ENCODE measurements at regions not wholly inside any gene's neighbourhood (a gene's known extent, or its start where the extent isn't known, plus 50 kb on each side); places are given as distances from the start of the nearest gene placed in this dataset.

GRCh38 chr3:8156138-8156537, 345.5 kb upstream of the LMCD1 start:
- no peaks in the 10 kb centered on the region for H4K20me1 ChIP-seq (replicated peaks; ENCODE audit: control insufficient read depth, extremely low read depth, insufficient read depth, low read length)
- H3K27me3 ChIP-seq (ENCODE audit: control insufficient read depth in 2 of 2, insufficient read depth in 2 of 2, low read length in 2 of 2), result no peaks in the 10 kb centered on the region
- dilution Hi-C loops (cut with MboI; ENCODE audit: extremely low pct_ligation_motif_present, low sequenced_read_pairs), result no loop called here

GRCh38 chr3:8156831-8157230, 344.8 kb upstream of the LMCD1 start:
- H3K36me3 ChIP-seq (ENCODE audit: control insufficient read depth in 2 of 2, extremely low read depth in 1 of 2, insufficient read depth in 2 of 2, low read length in 2 of 2), result no peaks in the 10 kb centered on the region
- POLR2A ChIA-PET, result no interaction called here
- dilution Hi-C loops (cut with MboI; ENCODE audit: extremely low pct_ligation_motif_present, low sequenced_read_pairs), result no loop called here
- CTCF ChIA-PET, result no interaction called here
- intact Hi-C loops (cut with micrococcal nuclease), result no loop called here
- no peak for FAIRE-seq
- H3K27ac ChIP-seq (ENCODE audit: insufficient read depth, low read depth, low read length), result no peak overlapping the region
- no peaks in the 10 kb centered on the region for H3K4me1 ChIP-seq (ENCODE audit: control insufficient read depth, extremely low read depth, insufficient read depth, low read length)
- H3K9ac ChIP-seq (replicated peaks; ENCODE audit: extremely low read depth, insufficient read depth, low read length), result no peak overlapping the region
- no peak overlapping the region for H3K4me2 ChIP-seq (ENCODE audit: insufficient read depth, low read length)
- TF ChIP-seq GATA2 (IDR thresholded peaks at IDR 0.05; ENCODE audit: insufficient read depth, insufficient read length, low read depth, low read length) (no peak), MYC (IDR thresholded peaks at IDR 0.05; ENCODE audit: low read depth, low read length) (no peak), MAX (IDR thresholded peaks at IDR 0.05; ENCODE audit: insufficient read depth, insufficient read length) (no peak), CTCF (IDR thresholded peaks at IDR 0.05; ENCODE audit: extremely low read depth in 1 of 2, insufficient read depth in 1 of 2, low read depth in 1 of 2, low read length in 2 of 2) (no peak), EZH2 (IDR thresholded peaks at IDR 0.05; ENCODE audit: borderline replicate concordance, low read depth, low read length, severe bottlenecking) (no peak), POLR2A (IDR thresholded peaks at IDR 0.05; ENCODE audit: low read depth, low read length) (no peak), FOS (IDR thresholded peaks at IDR 0.05; ENCODE audit: borderline replicate concordance, insufficient read depth, low read length) (no peak), POLR2AphosphoS5 (IDR thresholded peaks at IDR 0.05; ENCODE audit: insufficient read depth, low read depth, low read length) (no peak), JUN (IDR thresholded peaks at IDR 0.05; ENCODE audit: borderline replicate concordance, insufficient read depth, insufficient read length, low read depth) (no peak)
- H4K20me1 ChIP-seq (replicated peaks; ENCODE audit: control insufficient read depth, extremely low read depth, insufficient read depth, low read length), result no peaks in the 10 kb centered on the region
- H3K9me3 ChIP-seq (replicated peaks; ENCODE audit: control insufficient read depth, insufficient read depth, low read length), result no peaks in the 10 kb centered on the region
- H3K4me3 ChIP-seq (replicated peaks in 1 of 3; ENCODE audit: insufficient read depth in 1 of 3, low read depth in 1 of 3, low read length in 3 of 3), result no peak overlapping the region
- no peaks in the 10 kb centered on the region for H3K79me2 ChIP-seq (ENCODE audit: control insufficient read depth, insufficient read depth, low read length)
- no TSS peak for BruUV-seq (replicated peaks)
- no peak overlapping the region for H2AFZ ChIP-seq (ENCODE audit: low read depth, low read length)
- H3K9me1 ChIP-seq (replicated peaks; ENCODE audit: control insufficient read depth, extremely low read depth, insufficient read depth, low read length), result no peaks in the 10 kb centered on the region
- DNase-seq (ENCODE audit: low read depth, low spot score), result no peak
- H3K27me3 ChIP-seq (ENCODE audit: control insufficient read depth in 2 of 2, insufficient read depth in 2 of 2, low read length in 2 of 2), result no peaks in the 10 kb centered on the region

More at GRCh38 chr3:8156138-8156537, 345.5 kb upstream of the LMCD1 start:
- no peak overlapping the region for H3K4me3 ChIP-seq (replicated peaks in 1 of 3; ENCODE audit: insufficient read depth in 1 of 3, low read depth in 1 of 3, low read length in 3 of 3)
- ChIA-PET POLR2A (no interaction called here), CTCF (no interaction called here)
- FAIRE-seq, result no peak
- H2AFZ ChIP-seq (ENCODE audit: low read depth, low read length), result no peak overlapping the region
- no TSS peak for BruUV-seq (replicated peaks)
- TF ChIP-seq MAX (IDR thresholded peaks at IDR 0.05; ENCODE audit: insufficient read depth, insufficient read length) (no peak), EZH2 (IDR thresholded peaks at IDR 0.05; ENCODE audit: borderline replicate concordance, low read depth, low read length, severe bottlenecking) (no peak)
- H3K79me2 ChIP-seq (ENCODE audit: control insufficient read depth, insufficient read depth, low read length), result no peaks in the 10 kb centered on the region
- H3K9me1 ChIP-seq (replicated peaks; ENCODE audit: control insufficient read depth, extremely low read depth, insufficient read depth, low read length), result no peaks in the 10 kb centered on the region
- no peak overlapping the region for H3K9ac ChIP-seq (replicated peaks; ENCODE audit: extremely low read depth, insufficient read depth, low read length)
- DNase-seq (ENCODE audit: low read depth, low spot score), result no peak
- H3K4me2 ChIP-seq (ENCODE audit: insufficient read depth, low read length), result no peak overlapping the region
- intact Hi-C loops (cut with micrococcal nuclease), result no loop called here
- no peaks in the 10 kb centered on the region for H3K4me1 ChIP-seq (ENCODE audit: control insufficient read depth, extremely low read depth, insufficient read depth, low read length)
- H3K9me3 ChIP-seq (replicated peaks; ENCODE audit: control insufficient read depth, insufficient read depth, low read length), result no peaks in the 10 kb centered on the region
- H3K36me3 ChIP-seq (ENCODE audit: control insufficient read depth in 2 of 2, extremely low read depth in 1 of 2, insufficient read depth in 2 of 2, low read length in 2 of 2), result no peaks in the 10 kb centered on the region
- H3K27ac ChIP-seq (ENCODE audit: insufficient read depth, low read depth, low read length), result no peak overlapping the region

Measured in endothelial cell of umbilical vein (primary cell).